GM21447 (cell line): ENCODE measurements at regions not wholly inside any gene's neighbourhood (a gene's known extent, or its start where the extent isn't known, plus 50 kb on each side); places are given as distances from the start of the nearest gene placed in this dataset.
"Not testable (repeated sequence)": the region's sequence is repeated elsewhere in the genome, so short reads cannot be mapped to it uniquely, and the experiment has no call there.

Experiments used
- ATAC-seq: cut with Tn5 transposase; IDR thresholded peaks from one replicate; pipeline ENCODE4 v1.9.1; 2021; ENCODE audit not compliant: unreplicated experiment

- ATAC-seq = no peak
Observed at GRCh38 chr7:110519851-110520250, 571.1 kb upstream of the LRRN3 start.

GRCh38 chr7:110521357-110521911 lies 569.5 kb upstream of the LRRN3 start:
- no peak for ATAC-seq

GRCh38 chr7:110522061-110522760 lies 568.7 kb upstream of the LRRN3 start:
- ATAC-seq = no peak

- no peak for ATAC-seq
Observed at GRCh38 chr7:110522761-110523200, 568.1 kb upstream of the LRRN3 start.

- ATAC-seq = no peak
Observed at GRCh38 chr7:110529175-110529574, 561.8 kb upstream of the LRRN3 start.

GRCh38 chr7:110531186-110531585 lies 559.7 kb upstream of the LRRN3 start:
- no peak for ATAC-seq

- no peak for ATAC-seq
Observed at GRCh38 chr7:110534241-110534931, 556.5 kb upstream of the LRRN3 start.

GRCh38 chr7:110539216-110539615 lies 551.7 kb upstream of the LRRN3 start:
- no peak for ATAC-seq

- no peak for ATAC-seq
Observed at GRCh38 chr7:110541962-110542361, 549.0 kb upstream of the LRRN3 start.

GRCh38 chr7:110544194-110544593 lies 546.7 kb upstream of the LRRN3 start:
- no peak for ATAC-seq

GRCh38 chr7:110548372-110548771 lies 542.6 kb upstream of the LRRN3 start:
- no peak for ATAC-seq

GRCh38 chr7:110557136-110557535 lies 533.8 kb upstream of the LRRN3 start:
- ATAC-seq = no peak

GRCh38 chr7:110563286-110563685 lies 527.6 kb upstream of the LRRN3 start:
- ATAC-seq = not testable (repeated sequence)

- ATAC-seq = no peak
Observed at GRCh38 chr7:110564246-110564645, 526.7 kb upstream of the LRRN3 start.

GRCh38 chr7:110568388-110568787 lies 522.5 kb upstream of the LRRN3 start:
- ATAC-seq = no peak

GRCh38 chr7:110568932-110569331 lies 522.0 kb upstream of the LRRN3 start:
- ATAC-seq = no peak

- ATAC-seq = no peak
Observed at GRCh38 chr7:110569486-110570205, 521.3 kb upstream of the LRRN3 start.

- no peak for ATAC-seq
Observed at GRCh38 chr7:110573862-110574528, 516.9 kb upstream of the LRRN3 start.

GRCh38 chr7:110587294-110587693 lies 503.6 kb upstream of the LRRN3 start:
- no peak for ATAC-seq

GRCh38 chr7:110590415-110590814 lies 500.5 kb upstream of the LRRN3 start:
- no peak for ATAC-seq

- ATAC-seq = no peak
Observed at GRCh38 chr7:110591341-110591740, 499.6 kb upstream of the LRRN3 start.
